OCI-LY7 (cell line): ENCODE measurements at regions not wholly inside any gene's neighbourhood (a gene's known extent, or its start where the extent isn't known, plus 50 kb on each side); places are given as distances from the start of the nearest gene placed in this dataset.

Source experiments
- BruUV-seq: library from RNA; stranded (reverse); fragments of 400-500 nt; replicated peaks from 2 replicates; lab custom pipeline; 2021; lab: Mats Ljungman, UMichigan
- CTCF ChIA-PET: fragments of 300-600 bp; sonication (Branson Sonifier 250); formaldehyde crosslinking; loops from one replicate; lab custom pipeline; 2022; ENCODE audit warnings: antibody characterized with exemption; ENCODE audit not compliant: unreplicated experiment; lab: Charles Lee
- POLR2A ChIA-PET: fragments of 300-600 bp; sonication (Branson Sonifier 250); formaldehyde crosslinking; loops from one replicate; lab custom pipeline; 2022; ENCODE audit warnings: antibody characterized with exemption; lab: Charles Lee
- DNase-seq: peaks from one replicate; pipeline ENCODE4 v3.0.0-alpha.2; 2015; ENCODE audit warnings: low spot score
- H2AFZ ChIP-seq: fragments of 200-600 bp; sonication (generic), shearing (Covaris generic); 2 replicates; pipeline ENCODE4 v1.6.1; 2014; ENCODE audit warnings: mild to moderate bottlenecking, antibody characterized with exemption, low read length, moderate library complexity
- H3K27ac ChIP-seq: fragments of 200-600 bp; sonication (generic); 2 replicates; pipeline ENCODE4 v1.5.1; 2014; ENCODE audit warnings: mixed run types, low read depth, mild to moderate bottlenecking, moderate library complexity, low read length, inconsistent platforms; ENCODE audit not compliant: poor library complexity, severe bottlenecking
- H3K36me3 ChIP-seq: fragments of 200-600 bp; sonication (generic); 2 replicates; pipeline ENCODE4 v1.6.1; 2014; ENCODE audit warnings: mild to moderate bottlenecking, antibody characterized with exemption, low read length, moderate library complexity, mixed read lengths; ENCODE audit not compliant: insufficient read depth
- H3K4me1 ChIP-seq: fragments of 200-600 bp; sonication (generic); 2 replicates; pipeline ENCODE4 v1.5.1; 2014; ENCODE audit warnings: mild to moderate bottlenecking, low read length; ENCODE audit not compliant: insufficient read depth, poor library complexity, severe bottlenecking
- H3K4me2 ChIP-seq: fragments of 200-600 bp; sonication (generic); 2 replicates; pipeline ENCODE4 v1.6.1; 2014; ENCODE audit warnings: mild to moderate bottlenecking, low read length
- H3K4me3 ChIP-seq: fragments of 200-600 bp; sonication (generic); 2 replicates; pipeline ENCODE4 v1.5.1; 2014; ENCODE audit warnings: mild to moderate bottlenecking, low read depth, low read length; ENCODE audit not compliant: poor library complexity, severe bottlenecking
- H3K79me2 ChIP-seq: fragments of 200-600 bp; sonication (generic); 2 replicates; pipeline ENCODE4 v1.6.1; 2016; ENCODE audit warnings: low read depth, mild to moderate bottlenecking, low read length, moderate library complexity, mixed read lengths; ENCODE audit not compliant: insufficient read depth
- H3K9me2 ChIP-seq: fragments of 200-600 bp; sonication (generic); 2 replicates; pipeline ENCODE4 v1.6.1; 2016; ENCODE audit warnings: mild to moderate bottlenecking, low read length, mixed read lengths; ENCODE audit not compliant: insufficient read depth
- H3K9me3 ChIP-seq: fragments of 200-600 bp; sonication (generic); 2 replicates; pipeline ENCODE4 v1.6.1; 2014; ENCODE audit warnings: mild to moderate bottlenecking, mixed run types, low read length, mixed read lengths
- H4K20me1 ChIP-seq: fragments of 200-600 bp; sonication (generic); 2 replicates; pipeline ENCODE4 v1.6.1; 2014; ENCODE audit warnings: mild to moderate bottlenecking, antibody characterized with exemption, low read length, moderate library complexity, mixed read lengths; ENCODE audit not compliant: insufficient read depth
- CTCF ChIP-seq: fragments of 200-600 bp; sonication (generic); conservative IDR thresholded peaks from 2 replicates; pipeline ENCODE4 v1.5.1; 2014; ENCODE audit warnings: mild to moderate bottlenecking, antibody characterized with exemption, low read length, moderate library complexity, mixed read lengths
- EZH2phosphoT487 ChIP-seq: fragments of 200-600 bp; sonication (generic); IDR thresholded peaks from 2 replicates; pipeline ENCODE4 v1.6.1; 2018; ENCODE audit warnings: low read depth, borderline replicate concordance, mild to moderate bottlenecking, mixed run types, antibody characterized with exemption, low read length, moderate library complexity, mixed read lengths
- intact Hi-C: fragments of 100-400 bp; cut with micrococcal nuclease; formaldehyde crosslinking; loops from one replicate; pipeline ENCODE4 v1.10.0; 2022; ENCODE audit not compliant: unreplicated experiment

DNA sequence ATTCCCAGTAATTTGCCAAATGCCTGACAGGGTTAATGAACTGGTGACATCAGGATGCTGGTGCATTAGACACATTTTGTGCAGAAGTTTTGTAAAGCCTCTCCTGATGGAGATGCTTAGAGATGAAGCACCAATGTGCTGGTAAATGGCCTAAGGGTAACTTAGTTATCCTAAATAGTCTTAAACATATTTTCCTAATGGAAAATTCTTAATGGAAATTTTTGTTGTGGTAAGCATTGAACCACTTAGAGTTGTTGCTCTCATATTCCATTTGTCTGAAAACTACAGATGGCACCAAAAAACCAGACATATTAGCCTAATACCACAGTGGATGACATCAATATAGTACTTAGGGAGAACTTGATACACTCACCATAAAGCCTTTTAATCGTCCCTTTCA, 154.5 kb upstream of the ANK2 start:
- Histone ChIP-seq H3K27ac (no peak overlapping the region), H3K9me3 (no peaks in the 10 kb centered on the region), H3K4me3 (no peak overlapping the region), H3K9me2 (no peaks in the 10 kb centered on the region), H3K4me1 (no peaks in the 10 kb centered on the region), H2AFZ (no peak overlapping the region), H3K4me2 (no peak overlapping the region), H3K79me2 (no peaks in the 10 kb centered on the region), H4K20me1 (no peaks in the 10 kb centered on the region), H3K36me3 (no peaks in the 10 kb centered on the region)
- intact Hi-C loops: no loop called here
- DNase-seq: no peak
- POLR2A ChIA-PET: interaction anchor here (0.7 kb wide), 1 partner anchor 218 kb away, joined by 3 read pairs; no protein-coding TSS in a partner anchor
- CTCF ChIA-PET: no interaction called here
- TF ChIP-seq EZH2phosphoT487 (no peak), CTCF (no peak)
- no TSS peak for BruUV-seq

DNA sequence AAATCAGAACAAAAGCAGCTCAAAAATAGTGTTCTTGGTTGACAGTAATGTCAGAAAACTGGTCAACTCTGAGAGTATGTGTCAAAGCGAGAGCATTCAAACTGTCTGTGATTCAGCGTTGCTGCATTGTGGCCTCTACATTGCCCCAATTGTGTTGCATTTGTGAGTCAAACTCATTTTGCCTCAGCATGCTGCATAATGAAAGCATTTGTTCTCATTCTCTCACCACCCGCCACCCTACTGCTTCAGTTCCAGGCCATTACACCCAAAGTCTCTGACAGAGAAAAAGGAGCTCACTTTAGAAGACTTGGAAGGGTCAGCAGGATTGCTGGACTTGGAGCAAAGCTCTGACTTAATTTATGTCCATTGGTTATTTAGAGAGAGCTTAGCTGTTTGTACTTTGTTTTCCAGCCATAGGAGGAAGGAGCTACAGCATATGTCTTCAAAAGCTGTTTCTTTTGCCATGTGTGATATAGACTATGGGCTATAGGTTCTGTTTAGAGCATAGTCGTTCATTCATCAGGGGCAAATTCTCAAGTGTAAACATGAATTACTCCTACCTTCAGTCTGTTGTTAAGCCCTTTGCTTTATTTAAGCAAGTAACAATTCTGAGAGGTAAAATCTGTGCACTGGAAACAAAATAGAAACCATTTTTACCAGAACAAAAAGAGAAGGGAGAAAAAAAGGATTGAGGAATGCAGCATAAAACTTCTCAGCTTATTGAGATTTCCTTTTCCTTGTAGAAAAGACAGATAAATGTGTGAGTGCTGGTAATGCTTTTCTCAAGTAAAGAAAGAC, 153.4 kb upstream of the ANK2 start:
- no peaks in the 10 kb centered on the region for H3K9me2 ChIP-seq
- H3K27ac ChIP-seq: no peak overlapping the region
- H3K36me3 ChIP-seq: no peaks in the 10 kb centered on the region
- H3K4me3 ChIP-seq: no peak overlapping the region
- DNase-seq: no peak
- intact Hi-C loops: no loop called here
- H3K4me1 ChIP-seq: no peaks in the 10 kb centered on the region
- no peak overlapping the region for H3K4me2 ChIP-seq
- BruUV-seq: no TSS peak
- no peaks in the 10 kb centered on the region for H3K9me3 ChIP-seq
- H4K20me1 ChIP-seq: no peaks in the 10 kb centered on the region
- CTCF ChIA-PET: no interaction called here
- no peak overlapping the region for H2AFZ ChIP-seq
- POLR2A ChIA-PET: interaction anchor here (0.5 to 1.2 kb wide), 4 partner anchors 8 to 177 kb away, joined by 3 to 4 read pairs (median 3); no protein-coding TSS in a partner anchor
- no peak for TF ChIP-seq CTCF
- no peak for TF ChIP-seq EZH2phosphoT487
- no peaks in the 10 kb centered on the region for H3K79me2 ChIP-seq

DNA sequence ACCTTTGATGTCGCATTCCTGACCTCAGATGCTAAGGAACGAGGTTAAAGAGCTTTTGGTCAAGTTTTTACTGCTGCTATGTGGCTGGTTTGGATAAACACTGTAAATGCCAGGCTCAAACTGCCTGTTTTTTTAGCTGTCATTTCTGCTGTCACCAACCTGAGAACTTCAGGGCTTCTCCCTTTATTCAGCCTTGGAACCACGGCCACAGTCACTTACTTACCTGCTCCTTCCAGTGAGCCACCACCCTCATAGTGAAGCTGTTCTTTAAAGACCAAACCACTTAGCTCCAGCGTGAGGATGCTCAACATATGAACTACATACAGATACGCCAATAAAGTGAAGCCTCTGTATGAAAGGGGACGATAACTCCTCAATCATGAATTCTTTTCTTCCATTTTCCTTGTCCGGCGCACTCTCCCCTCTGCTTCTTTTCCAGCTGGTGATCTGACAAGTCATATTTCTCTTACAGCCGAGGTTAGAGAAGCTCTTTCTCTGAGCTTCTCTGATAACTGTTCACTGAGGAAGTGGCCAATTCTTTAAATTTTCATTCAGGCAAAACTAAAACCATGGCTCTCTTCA, 152.8 kb upstream of the ANK2 start:
- no peaks in the 10 kb centered on the region for H3K36me3 ChIP-seq
- no peak for DNase-seq
- POLR2A ChIA-PET: interaction anchor here (0.7 to 1.2 kb wide), 2 partner anchors 9 to 11 kb away, joined by 3 read pairs; no protein-coding TSS in a partner anchor
- no peaks in the 10 kb centered on the region for H3K9me3 ChIP-seq
- H3K27ac ChIP-seq: no peak overlapping the region
- BruUV-seq: no TSS peak
- no peak overlapping the region for H3K4me2 ChIP-seq
- no peaks in the 10 kb centered on the region for H4K20me1 ChIP-seq
- H2AFZ ChIP-seq: no peak overlapping the region
- H3K79me2 ChIP-seq: no peaks in the 10 kb centered on the region
- H3K4me1 ChIP-seq: no peaks in the 10 kb centered on the region
- TF ChIP-seq CTCF (no peak), EZH2phosphoT487 (no peak)
- H3K4me3 ChIP-seq: no peak overlapping the region
- CTCF ChIA-PET: no interaction called here
- H3K9me2 ChIP-seq: no peaks in the 10 kb centered on the region
- intact Hi-C loops: no loop called here
